GM12878 (cell line): ENCODE measurements at regions not wholly inside any gene's neighbourhood (a gene's known extent, or its start where the extent isn't known, plus 50 kb on each side); places are given as distances from the start of the nearest gene placed in this dataset.

ENCODE experiments used
- ATAC-seq: fragments of 200-7000 bp; cut with Tn5 transposase; 3 replicates; pipeline ENCODE4 v1.9.1; 2020; ENCODE audit warnings: mild to moderate bottlenecking, moderate library complexity
- BruUV-seq: library from RNA; stranded (reverse); fragments of 400-500 nt; replicated peaks from 2 replicates; lab custom pipeline; 2021; lab: Mats Ljungman, UMichigan
- CTCF ChIA-PET: fragments of 300-600 bp; sonication (Branson Sonifier 250); formaldehyde crosslinking; extraction: SDS; loops from one replicate; lab custom pipeline; 2021; ENCODE audit warnings: inconsistent platforms; lab: Yijun Ruan, JAX
- POLR2A ChIA-PET: fragments of 350-600 bp; formaldehyde crosslinking; extraction: SDS; loops from one replicate; lab custom pipeline; 2021; ENCODE audit warnings: inconsistent platforms; lab: Charles Lee
- RAD21 ChIA-PET: fragments of 300-600 bp; sonication (Branson Sonifier 250); formaldehyde crosslinking; loops from one replicate; lab custom pipeline; 2023; ENCODE audit warnings: antibody characterized with exemption; ENCODE audit not compliant: unreplicated experiment; lab: Charles Lee
- SMC1A ChIA-PET: fragments of 300-600 bp; sonication (Branson Sonifier 250); formaldehyde crosslinking; loops from one replicate; lab custom pipeline; 2023; ENCODE audit not compliant: unreplicated experiment, uncharacterized antibody; lab: Charles Lee
- DNase-seq: peaks from one replicate; pipeline ENCODE4 v3.0.0-alpha.2; 2011; ENCODE audit warnings: low read depth, low spot score
- FAIRE-seq: peaks from 3 replicates; lab custom pipeline; 2011; peaks lifted over from hg19 to GRCh38; lab: Jason Lieb, UNC
- H2AFZ ChIP-seq: 2 replicates; pipeline ENCODE4 v1.6.0; 2011; ENCODE audit warnings: low read depth, low read length, control low read depth; ENCODE audit not compliant: control insufficient read depth
- H3K27ac ChIP-seq: 2 replicates; pipeline ENCODE4 v1.5.1; 2011; ENCODE audit warnings: control low read depth; ENCODE audit not compliant: control insufficient read depth, insufficient read depth
- H3K27me3 ChIP-seq, 2 experiments: replicated peaks in 1 of 2; 2 replicates each; pipeline versions ENCODE4 v1.6.0 to v1.6.1; 2011; ENCODE audit warnings: low read length in 1 of 2; ENCODE audit not compliant: control insufficient read depth in 2 of 2, insufficient read depth in 2 of 2
- H3K36me3 ChIP-seq, 2 experiments: 2 replicates each; pipeline ENCODE4 v1.5.1; 2011; ENCODE audit warnings: low read length in 1 of 2; ENCODE audit not compliant: control insufficient read depth in 2 of 2, insufficient read depth in 2 of 2
- H3K4me1 ChIP-seq: 2 replicates; pipeline ENCODE4 v1.6.1; 2011; ENCODE audit warnings: mild to moderate bottlenecking, low read length, moderate library complexity, mixed read lengths; ENCODE audit not compliant: control insufficient read depth, insufficient read depth
- H3K4me2 ChIP-seq: 2 replicates; pipeline ENCODE4 v1.6.0; 2011; ENCODE audit warnings: control low read depth; ENCODE audit not compliant: control insufficient read depth, insufficient read depth
- H3K4me3 ChIP-seq: fragments of 200-600 bp; sonication (generic); 2 replicates; pipeline ENCODE4 v1.5.1; 2016
- H3K79me2 ChIP-seq: 2 replicates; pipeline ENCODE4 v1.6.0; 2011; ENCODE audit warnings: low read length; ENCODE audit not compliant: control insufficient read depth, insufficient read depth
- H3K9ac ChIP-seq: 2 replicates; pipeline ENCODE4 v1.8.0; 2011; ENCODE audit warnings: low read length, control low read depth, mixed read lengths; ENCODE audit not compliant: control insufficient read depth, insufficient read depth
- H3K9me3 ChIP-seq: replicated peaks from 3 replicates; pipeline ENCODE4 v1.5.1; 2011; ENCODE audit warnings: mild to moderate bottlenecking, low read length; ENCODE audit not compliant: control insufficient read depth, insufficient read depth
- H4K20me1 ChIP-seq: 2 replicates; pipeline ENCODE4 v1.6.0; 2011; ENCODE audit not compliant: control insufficient read depth, insufficient read depth
- BCL11A ChIP-seq: IDR thresholded peaks from 2 replicates; pipeline ENCODE4 v1.6.1; 2011; ENCODE audit warnings: low read depth, low read length
- BHLHE40 ChIP-seq, 2 experiments: fragments of 450-650 bp in 1 of 2; IDR thresholded peaks; 2 replicates each; pipeline ENCODE4 v1.6.1; 2011 to 2017; ENCODE audit warnings: low read depth in 2 of 2, borderline replicate concordance in 1 of 2, improper control_type of control experiment in 1 of 2, low read length in 1 of 2, mild to moderate bottlenecking in 1 of 2
- GATAD2B ChIP-seq: fragments of 450-650 bp; conservative IDR thresholded peaks from 2 replicates; pipeline ENCODE4 v1.6.1; 2017; ENCODE audit warnings: low read depth, mild to moderate bottlenecking, moderate library complexity
- LARP7 ChIP-seq: fragments of 450-650 bp; IDR thresholded peaks from 2 replicates; pipeline ENCODE4 v1.6.1; 2017; ENCODE audit warnings: mild to moderate bottlenecking
- SMC3 ChIP-seq: IDR thresholded peaks from 2 replicates; pipeline ENCODE4 v1.6.1; 2011; ENCODE audit warnings: low read length, improper control_type of control experiment, borderline replicate concordance
- YY1 ChIP-seq: IDR thresholded peaks from 2 replicates; pipeline ENCODE4 v1.6.1; 2011; ENCODE audit warnings: low read depth, mild to moderate bottlenecking, low read length
- ZNF24 ChIP-seq: fragments of 450-650 bp; IDR thresholded peaks from 2 replicates; pipeline ENCODE4 v1.6.1; 2017; ENCODE audit warnings: antibody characterized with exemption, mild to moderate bottlenecking
- ZNF274 ChIP-seq: IDR thresholded peaks from one replicate; pipeline ENCODE4 v1.8.0; 2011; ENCODE audit not compliant: insufficient read length, insufficient read depth
- WGBS: methylation state at CpG from one replicate; pipeline ENCODE4 v1.1.6; 2016; ENCODE audit warnings: low lambda C conversion rate; ENCODE audit not compliant: insufficient replicate concordance, insufficient coverage; ENCODE audit errors: missing lambda C conversion rate; 5-methylcytosine and 5-hydroxymethylcytosine counted together
- in situ Hi-C: fragments of 300-500 bp; cut with MboI; formaldehyde crosslinking; loops from 9 replicates; pipeline ENCODE4 v1.14.3; 2018; ENCODE audit warnings: mixed read lengths
- intact Hi-C: fragments of 100-400 bp; cut with micrococcal nuclease; formaldehyde crosslinking; loops from one replicate; pipeline ENCODE4 v1.14.2; 2022; ENCODE audit not compliant: unreplicated experiment
- TF ChIP-seq, protein P1 (sequence below): fragments of 150-350 bp; IDR thresholded peaks from 2 replicates; pipeline ENCODE4 v1.6.1; 2016; ENCODE audit warnings: low read depth, low read length
- TF ChIP-seq, protein P2 (sequence below): IDR thresholded peaks from 2 replicates; pipeline ENCODE4 v1.6.1; 2012; ENCODE audit warnings: improper control_type of control experiment, low read depth, low read length; ENCODE audit not compliant: insufficient replicate concordance
- TF ChIP-seq, protein P3 (sequence below): IDR thresholded peaks from 2 replicates; pipeline ENCODE4 v1.6.1; 2011; ENCODE audit warnings: low read depth, low read length, improper control_type of control experiment, borderline replicate concordance
- TF ChIP-seq, protein P4 (sequence below): fragments of 450-650 bp; conservative IDR thresholded peaks from 2 replicates; pipeline ENCODE4 v1.6.1; 2017; ENCODE audit warnings: mild to moderate bottlenecking, moderate library complexity

DNA sequence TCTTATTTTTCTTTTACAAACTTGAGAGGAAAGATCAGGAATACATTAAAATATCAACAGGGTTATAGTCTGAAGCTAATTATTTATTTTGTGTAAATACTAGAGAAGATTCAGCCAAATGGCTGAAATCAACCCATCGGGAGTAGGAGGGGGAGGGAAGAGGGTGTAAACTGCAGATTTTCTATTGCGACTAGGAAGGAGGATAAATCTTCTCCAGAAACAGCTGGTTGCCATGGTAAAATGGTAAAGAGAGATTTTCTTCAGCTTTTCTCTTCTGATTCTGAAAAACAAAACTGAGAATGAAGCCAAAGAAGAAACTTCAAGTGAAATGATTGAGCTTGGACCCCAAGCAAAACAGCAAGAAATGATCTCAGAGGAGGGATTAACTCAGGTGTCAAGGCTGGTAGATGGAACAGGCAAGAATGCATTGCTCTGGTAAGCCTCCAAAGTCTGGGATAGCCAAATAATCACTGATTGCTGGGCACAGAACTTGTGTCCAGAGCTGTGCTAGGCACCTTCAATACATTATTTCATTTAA is 193.5 kb upstream of the SPTLC3 start:
- H3K4me1 ChIP-seq = no peaks in the 10 kb centered on the region
- no peaks in the 10 kb centered on the region for H3K9me3 ChIP-seq
- ChIA-PET SMC1A (no interaction called here), RAD21 (no interaction called here), POLR2A (no interaction called here), CTCF (interaction anchor here (0.5 to 1.8 kb wide), 2 partner anchors 23 to 95 kb away, joined by 4 to 5 read pairs; no protein-coding TSS in a partner anchor)
- TF ChIP-seq, protein P1, sequence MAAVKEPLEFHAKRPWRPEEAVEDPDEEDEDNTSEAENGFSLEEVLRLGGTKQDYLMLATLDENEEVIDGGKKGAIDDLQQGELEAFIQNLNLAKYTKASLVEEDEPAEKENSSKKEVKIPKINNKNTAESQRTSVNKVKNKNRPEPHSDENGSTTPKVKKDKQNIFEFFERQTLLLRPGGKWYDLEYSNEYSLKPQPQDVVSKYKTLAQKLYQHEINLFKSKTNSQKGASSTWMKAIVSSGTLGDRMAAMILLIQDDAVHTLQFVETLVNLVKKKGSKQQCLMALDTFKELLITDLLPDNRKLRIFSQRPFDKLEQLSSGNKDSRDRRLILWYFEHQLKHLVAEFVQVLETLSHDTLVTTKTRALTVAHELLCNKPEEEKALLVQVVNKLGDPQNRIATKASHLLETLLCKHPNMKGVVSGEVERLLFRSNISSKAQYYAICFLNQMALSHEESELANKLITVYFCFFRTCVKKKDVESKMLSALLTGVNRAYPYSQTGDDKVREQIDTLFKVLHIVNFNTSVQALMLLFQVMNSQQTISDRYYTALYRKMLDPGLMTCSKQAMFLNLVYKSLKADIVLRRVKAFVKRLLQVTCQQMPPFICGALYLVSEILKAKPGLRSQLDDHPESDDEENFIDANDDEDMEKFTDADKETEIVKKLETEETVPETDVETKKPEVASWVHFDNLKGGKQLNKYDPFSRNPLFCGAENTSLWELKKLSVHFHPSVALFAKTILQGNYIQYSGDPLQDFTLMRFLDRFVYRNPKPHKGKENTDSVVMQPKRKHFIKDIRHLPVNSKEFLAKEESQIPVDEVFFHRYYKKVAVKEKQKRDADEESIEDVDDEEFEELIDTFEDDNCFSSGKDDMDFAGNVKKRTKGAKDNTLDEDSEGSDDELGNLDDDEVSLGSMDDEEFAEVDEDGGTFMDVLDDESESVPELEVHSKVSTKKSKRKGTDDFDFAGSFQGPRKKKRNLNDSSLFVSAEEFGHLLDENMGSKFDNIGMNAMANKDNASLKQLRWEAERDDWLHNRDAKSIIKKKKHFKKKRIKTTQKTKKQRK = no peak
- TF ChIP-seq GATAD2B = no peak
- no peak for TF ChIP-seq BCL11A
- TF ChIP-seq YY1 = no peak
- TF ChIP-seq BHLHE40 (IDR thresholded peaks at IDR 0.05; ENCODE audit: borderline replicate concordance in 1 of 2, low read depth in 2 of 2, low read length in 1 of 2) = no peak
- no peak for TF ChIP-seq LARP7
- no peak for TF ChIP-seq SMC3
- TF ChIP-seq, protein P2, sequence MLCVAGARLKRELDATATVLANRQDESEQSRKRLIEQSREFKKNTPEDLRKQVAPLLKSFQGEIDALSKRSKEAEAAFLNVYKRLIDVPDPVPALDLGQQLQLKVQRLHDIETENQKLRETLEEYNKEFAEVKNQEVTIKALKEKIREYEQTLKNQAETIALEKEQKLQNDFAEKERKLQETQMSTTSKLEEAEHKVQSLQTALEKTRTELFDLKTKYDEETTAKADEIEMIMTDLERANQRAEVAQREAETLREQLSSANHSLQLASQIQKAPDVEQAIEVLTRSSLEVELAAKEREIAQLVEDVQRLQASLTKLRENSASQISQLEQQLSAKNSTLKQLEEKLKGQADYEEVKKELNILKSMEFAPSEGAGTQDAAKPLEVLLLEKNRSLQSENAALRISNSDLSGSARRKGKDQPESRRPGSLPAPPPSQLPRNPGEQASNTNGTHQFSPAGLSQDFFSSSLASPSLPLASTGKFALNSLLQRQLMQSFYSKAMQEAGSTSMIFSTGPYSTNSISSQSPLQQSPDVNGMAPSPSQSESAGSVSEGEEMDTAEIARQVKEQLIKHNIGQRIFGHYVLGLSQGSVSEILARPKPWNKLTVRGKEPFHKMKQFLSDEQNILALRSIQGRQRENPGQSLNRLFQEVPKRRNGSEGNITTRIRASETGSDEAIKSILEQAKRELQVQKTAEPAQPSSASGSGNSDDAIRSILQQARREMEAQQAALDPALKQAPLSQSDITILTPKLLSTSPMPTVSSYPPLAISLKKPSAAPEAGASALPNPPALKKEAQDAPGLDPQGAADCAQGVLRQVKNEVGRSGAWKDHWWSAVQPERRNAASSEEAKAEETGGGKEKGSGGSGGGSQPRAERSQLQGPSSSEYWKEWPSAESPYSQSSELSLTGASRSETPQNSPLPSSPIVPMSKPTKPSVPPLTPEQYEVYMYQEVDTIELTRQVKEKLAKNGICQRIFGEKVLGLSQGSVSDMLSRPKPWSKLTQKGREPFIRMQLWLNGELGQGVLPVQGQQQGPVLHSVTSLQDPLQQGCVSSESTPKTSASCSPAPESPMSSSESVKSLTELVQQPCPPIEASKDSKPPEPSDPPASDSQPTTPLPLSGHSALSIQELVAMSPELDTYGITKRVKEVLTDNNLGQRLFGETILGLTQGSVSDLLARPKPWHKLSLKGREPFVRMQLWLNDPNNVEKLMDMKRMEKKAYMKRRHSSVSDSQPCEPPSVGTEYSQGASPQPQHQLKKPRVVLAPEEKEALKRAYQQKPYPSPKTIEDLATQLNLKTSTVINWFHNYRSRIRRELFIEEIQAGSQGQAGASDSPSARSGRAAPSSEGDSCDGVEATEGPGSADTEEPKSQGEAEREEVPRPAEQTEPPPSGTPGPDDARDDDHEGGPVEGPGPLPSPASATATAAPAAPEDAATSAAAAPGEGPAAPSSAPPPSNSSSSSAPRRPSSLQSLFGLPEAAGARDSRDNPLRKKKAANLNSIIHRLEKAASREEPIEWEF = no peak
- TF ChIP-seq, protein P3, sequence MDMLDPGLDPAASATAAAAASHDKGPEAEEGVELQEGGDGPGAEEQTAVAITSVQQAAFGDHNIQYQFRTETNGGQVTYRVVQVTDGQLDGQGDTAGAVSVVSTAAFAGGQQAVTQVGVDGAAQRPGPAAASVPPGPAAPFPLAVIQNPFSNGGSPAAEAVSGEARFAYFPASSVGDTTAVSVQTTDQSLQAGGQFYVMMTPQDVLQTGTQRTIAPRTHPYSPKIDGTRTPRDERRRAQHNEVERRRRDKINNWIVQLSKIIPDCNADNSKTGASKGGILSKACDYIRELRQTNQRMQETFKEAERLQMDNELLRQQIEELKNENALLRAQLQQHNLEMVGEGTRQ = no peak
- TF ChIP-seq, protein P4, sequence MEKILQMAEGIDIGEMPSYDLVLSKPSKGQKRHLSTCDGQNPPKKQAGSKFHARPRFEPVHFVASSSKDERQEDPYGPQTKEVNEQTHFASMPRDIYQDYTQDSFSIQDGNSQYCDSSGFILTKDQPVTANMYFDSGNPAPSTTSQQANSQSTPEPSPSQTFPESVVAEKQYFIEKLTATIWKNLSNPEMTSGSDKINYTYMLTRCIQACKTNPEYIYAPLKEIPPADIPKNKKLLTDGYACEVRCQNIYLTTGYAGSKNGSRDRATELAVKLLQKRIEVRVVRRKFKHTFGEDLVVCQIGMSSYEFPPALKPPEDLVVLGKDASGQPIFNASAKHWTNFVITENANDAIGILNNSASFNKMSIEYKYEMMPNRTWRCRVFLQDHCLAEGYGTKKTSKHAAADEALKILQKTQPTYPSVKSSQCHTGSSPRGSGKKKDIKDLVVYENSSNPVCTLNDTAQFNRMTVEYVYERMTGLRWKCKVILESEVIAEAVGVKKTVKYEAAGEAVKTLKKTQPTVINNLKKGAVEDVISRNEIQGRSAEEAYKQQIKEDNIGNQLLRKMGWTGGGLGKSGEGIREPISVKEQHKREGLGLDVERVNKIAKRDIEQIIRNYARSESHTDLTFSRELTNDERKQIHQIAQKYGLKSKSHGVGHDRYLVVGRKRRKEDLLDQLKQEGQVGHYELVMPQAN = no peak
- no peak for TF ChIP-seq ZNF274
- TF ChIP-seq ZNF24 = no peak
- H3K27me3 ChIP-seq = no peaks in the 10 kb centered on the region
- 29% methylated on average over 2 of the region's 2 CpGs for WGBS
- H3K9ac ChIP-seq = no peak overlapping the region
- DNase-seq = no peak
- H3K79me2 ChIP-seq = no peaks in the 10 kb centered on the region
- intact Hi-C loops = no loop called here
- H2AFZ ChIP-seq = no peak overlapping the region
- no peak overlapping the region for H3K4me2 ChIP-seq
- in situ Hi-C loops = no loop called here
- BruUV-seq = no TSS peak
- H3K27ac ChIP-seq = no peak overlapping the region
- no peak for FAIRE-seq
- ATAC-seq = no peak
- H3K36me3 ChIP-seq = no peaks in the 10 kb centered on the region
- no peaks in the 10 kb centered on the region for H4K20me1 ChIP-seq
- no peak overlapping the region for H3K4me3 ChIP-seq
